Liver (tissue), 7 donors: ENCODE measurements at regions not wholly inside any gene's neighbourhood (a gene's known extent, or its start where the extent isn't known, plus 50 kb on each side); places are given as distances from the start of the nearest gene placed in this dataset.

ENCODE experiments used
- DNase-seq: peaks from one replicate; pipeline ENCODE4 v3.0.0-alpha.2; 2017; ENCODE audit warnings: low spot score
- H3K27ac ChIP-seq, 2 donors: one replicate each; pipeline ENCODE4 v1.7.0; 2013; ENCODE audit warnings: inconsistent platforms in 2 of 2, low read length in 2 of 2, control low read depth in 1 of 2, low read depth in 1 of 2, mild to moderate bottlenecking in 1 of 2
- H3K27me3 ChIP-seq, 4 donors: one replicate each; pipeline versions ENCODE4 v1.6.1 to v1.7.0; 2013; ENCODE audit warnings: low read length in 3 of 4, inconsistent platforms in 1 of 4, mild to moderate bottlenecking in 1 of 4, moderate library complexity in 1 of 4; ENCODE audit not compliant: control insufficient read depth in 4 of 4, insufficient read depth in 4 of 4
- H3K36me3 ChIP-seq, 4 donors: one replicate each; pipeline versions ENCODE4 v1.6.1 to v1.7.0; 2013; ENCODE audit warnings: low read length in 3 of 4, mild to moderate bottlenecking in 3 of 4, low read depth in 1 of 4, moderate library complexity in 1 of 4; ENCODE audit not compliant: control insufficient read depth in 4 of 4, insufficient read depth in 3 of 4
- H3K4me1 ChIP-seq, 4 donors: one replicate each; pipeline versions ENCODE4 v1.6.1 to v1.7.0; 2013; ENCODE audit warnings: low read length in 3 of 4, mild to moderate bottlenecking in 3 of 4, moderate library complexity in 1 of 4; ENCODE audit not compliant: control insufficient read depth in 4 of 4, insufficient read depth in 4 of 4
- H3K4me3 ChIP-seq, 3 donors: one replicate each; pipeline versions ENCODE4 v1.6.1 to v1.7.0; 2013; ENCODE audit warnings: low read length in 3 of 3, control low read depth in 1 of 3, low read depth in 1 of 3, mild to moderate bottlenecking in 1 of 3
- H3K9ac ChIP-seq, 2 donors: one replicate each; pipeline ENCODE4 v1.7.0; 2013; ENCODE audit warnings: low read length in 2 of 2, mild to moderate bottlenecking in 2 of 2, moderate library complexity in 2 of 2, control low read depth in 1 of 2, low read depth in 1 of 2
- H3K9me3 ChIP-seq, 4 donors: one replicate each; pipeline versions ENCODE4 v1.6.1 to v1.7.0; 2013; ENCODE audit warnings: low read length in 3 of 4; ENCODE audit not compliant: control insufficient read depth in 4 of 4
- EGR1 ChIP-seq, 2 donors: IDR thresholded peaks; 2 replicates each; pipeline ENCODE4 v1.6.1; 2016 to 2018; ENCODE audit warnings: antibody characterized with exemption in 2 of 2, low read depth in 2 of 2
- FOXA1 ChIP-seq: IDR thresholded peaks from 2 replicates; pipeline ENCODE4 v1.6.1; 2016; ENCODE audit warnings: antibody characterized with exemption
- FOXA2 ChIP-seq: IDR thresholded peaks from 2 replicates; pipeline ENCODE4 v1.6.1; 2016; ENCODE audit warnings: antibody characterized with exemption
- GABPA ChIP-seq, 2 donors: IDR thresholded peaks in 1 of 2; conservative IDR thresholded peaks in 1 of 2; 2 replicates each; pipeline ENCODE4 v1.6.1; 2016; ENCODE audit warnings: antibody characterized with exemption in 2 of 2, mild to moderate bottlenecking in 1 of 2, moderate library complexity in 1 of 2
- HNF4A ChIP-seq, 2 donors: conservative IDR thresholded peaks; 2 replicates each; pipeline ENCODE4 v1.6.1; 2016; ENCODE audit warnings: antibody characterized with exemption in 2 of 2, mild to moderate bottlenecking in 2 of 2
- HNF4G ChIP-seq: IDR thresholded peaks from 2 replicates; pipeline ENCODE4 v1.6.1; 2016; ENCODE audit warnings: antibody characterized with exemption
- JUND ChIP-seq, 2 donors: IDR thresholded peaks; 2 replicates each; pipeline ENCODE4 v1.6.1; 2016; ENCODE audit warnings: antibody characterized with exemption in 2 of 2
- MAX ChIP-seq: IDR thresholded peaks from 2 replicates; pipeline ENCODE4 v1.6.1; 2016; ENCODE audit warnings: antibody characterized with exemption
- NR2F2 ChIP-seq: IDR thresholded peaks from 2 replicates; pipeline ENCODE4 v1.6.1; 2016; ENCODE audit warnings: antibody characterized with exemption
- RAD21 ChIP-seq, 2 donors: IDR thresholded peaks; 2 replicates each; pipeline ENCODE4 v1.6.1; 2016; ENCODE audit warnings: antibody characterized with exemption in 2 of 2, mild to moderate bottlenecking in 2 of 2
- RXRA ChIP-seq, 2 donors: IDR thresholded peaks; 2 replicates each; pipeline ENCODE4 v1.6.1; 2017 to 2018; ENCODE audit warnings: antibody characterized with exemption in 2 of 2, mild to moderate bottlenecking in 1 of 2
- TAF1 ChIP-seq: conservative IDR thresholded peaks from 2 replicates; pipeline ENCODE4 v1.6.1; 2016; ENCODE audit warnings: antibody characterized with exemption, mild to moderate bottlenecking
- YY1 ChIP-seq: IDR thresholded peaks from 2 replicates; pipeline ENCODE4 v1.6.1; 2016; ENCODE audit warnings: antibody characterized with exemption, mild to moderate bottlenecking
- WGBS: extraction: QIAGEN DNeasy Blood & Tissue Kit; methylation state at CpG from one replicate; pipeline ENCODE4 v1.1.7; 2013; 5-methylcytosine and 5-hydroxymethylcytosine counted together
- TF ChIP-seq, protein P1 (sequence below): IDR thresholded peaks from 2 replicates; pipeline ENCODE4 v1.6.1; 2016; ENCODE audit warnings: antibody characterized with exemption
- TF ChIP-seq, protein P2 (sequence below): IDR thresholded peaks from 2 replicates; pipeline ENCODE4 v1.6.1; 2016; ENCODE audit warnings: antibody characterized with exemption, mild to moderate bottlenecking
- donor health status: healthy.
- donor health status: healthy.
- donor health status: healthy.
- donor health status: healthy.

- H3K27me3 ChIP-seq = peaks cover 0 to 3% (median 0%) of the 10 kb centered on the region in 4 donors
- H3K4me1 ChIP-seq = no peaks in the 10 kb centered on the region
- no peaks in the 10 kb centered on the region for H3K36me3 ChIP-seq
- H3K4me3 ChIP-seq = no peak overlapping the region
- H3K27ac ChIP-seq = no peak overlapping the region
- no peak overlapping the region for H3K9ac ChIP-seq
- no peak for DNase-seq
- no peaks in the 10 kb centered on the region for H3K9me3 ChIP-seq
- no peak for TF ChIP-seq EGR1 (IDR thresholded peaks at IDR 0.05; ENCODE audit: low read depth in 2 of 2)
- no peak for TF ChIP-seq NR2F2
- TF ChIP-seq HNF4A (conservative IDR thresholded peaks at IDR 0.05) = no peak
- no peak for TF ChIP-seq HNF4G
- TF ChIP-seq, protein P1, sequence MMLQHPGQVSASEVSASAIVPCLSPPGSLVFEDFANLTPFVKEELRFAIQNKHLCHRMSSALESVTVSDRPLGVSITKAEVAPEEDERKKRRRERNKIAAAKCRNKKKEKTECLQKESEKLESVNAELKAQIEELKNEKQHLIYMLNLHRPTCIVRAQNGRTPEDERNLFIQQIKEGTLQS = no peak
- TF ChIP-seq YY1 = no peak
- TF ChIP-seq TAF1 = no peak
- no peak for TF ChIP-seq FOXA1
- TF ChIP-seq, protein P2, sequence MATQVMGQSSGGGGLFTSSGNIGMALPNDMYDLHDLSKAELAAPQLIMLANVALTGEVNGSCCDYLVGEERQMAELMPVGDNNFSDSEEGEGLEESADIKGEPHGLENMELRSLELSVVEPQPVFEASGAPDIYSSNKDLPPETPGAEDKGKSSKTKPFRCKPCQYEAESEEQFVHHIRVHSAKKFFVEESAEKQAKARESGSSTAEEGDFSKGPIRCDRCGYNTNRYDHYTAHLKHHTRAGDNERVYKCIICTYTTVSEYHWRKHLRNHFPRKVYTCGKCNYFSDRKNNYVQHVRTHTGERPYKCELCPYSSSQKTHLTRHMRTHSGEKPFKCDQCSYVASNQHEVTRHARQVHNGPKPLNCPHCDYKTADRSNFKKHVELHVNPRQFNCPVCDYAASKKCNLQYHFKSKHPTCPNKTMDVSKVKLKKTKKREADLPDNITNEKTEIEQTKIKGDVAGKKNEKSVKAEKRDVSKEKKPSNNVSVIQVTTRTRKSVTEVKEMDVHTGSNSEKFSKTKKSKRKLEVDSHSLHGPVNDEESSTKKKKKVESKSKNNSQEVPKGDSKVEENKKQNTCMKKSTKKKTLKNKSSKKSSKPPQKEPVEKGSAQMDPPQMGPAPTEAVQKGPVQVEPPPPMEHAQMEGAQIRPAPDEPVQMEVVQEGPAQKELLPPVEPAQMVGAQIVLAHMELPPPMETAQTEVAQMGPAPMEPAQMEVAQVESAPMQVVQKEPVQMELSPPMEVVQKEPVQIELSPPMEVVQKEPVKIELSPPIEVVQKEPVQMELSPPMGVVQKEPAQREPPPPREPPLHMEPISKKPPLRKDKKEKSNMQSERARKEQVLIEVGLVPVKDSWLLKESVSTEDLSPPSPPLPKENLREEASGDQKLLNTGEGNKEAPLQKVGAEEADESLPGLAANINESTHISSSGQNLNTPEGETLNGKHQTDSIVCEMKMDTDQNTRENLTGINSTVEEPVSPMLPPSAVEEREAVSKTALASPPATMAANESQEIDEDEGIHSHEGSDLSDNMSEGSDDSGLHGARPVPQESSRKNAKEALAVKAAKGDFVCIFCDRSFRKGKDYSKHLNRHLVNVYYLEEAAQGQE = no peak
These were observed 225.0 kb downstream of the ADAM29 start for GRCh38 chr4:175143116-175143515.

GRCh38 chr4:175146799-175147198 lies 228.6 kb downstream of the ADAM29 start:
- Histone ChIP-seq H3K9ac (no peak overlapping the region), H3K27ac (no peak overlapping the region), H3K27me3 (no peaks in the 10 kb centered on the region), H3K9me3 (no peaks in the 10 kb centered on the region), H3K36me3 (no peaks in the 10 kb centered on the region), H3K4me1 (no peaks in the 10 kb centered on the region), H3K4me3 (no peak overlapping the region)
- TF ChIP-seq HNF4A (conservative IDR thresholded peaks at IDR 0.05) (no peak), RAD21 (IDR thresholded peaks at IDR 0.05) (no peak), EGR1 (IDR thresholded peaks at IDR 0.05; ENCODE audit: low read depth in 2 of 2) (no peak), FOXA1 (no peak), HNF4G (no peak), MAX (no peak), JUND (IDR thresholded peaks at IDR 0.05) (no peak), NR2F2 (no peak), TAF1 (no peak), FOXA2 (no peak), RXRA (IDR thresholded peaks at IDR 0.05) (no peak), YY1 (no peak), GABPA (IDR thresholded peaks at IDR 0.05 in 1 of 2, conservative IDR thresholded peaks at IDR 0.05 in 1 of 2) (no peak)
- TF ChIP-seq, protein P1 = no peak
- TF ChIP-seq, protein P2 = no peak
- no peak for DNase-seq
- WGBS = 86% methylated on average over 14 of the region's 14 CpGs
